ENCODE measurements at regions not wholly inside any gene's neighbourhood (a gene's known extent, or its start where the extent isn't known, plus 50 kb on each side); places are given as distances from the start of the nearest gene placed in this dataset.

DNA sequence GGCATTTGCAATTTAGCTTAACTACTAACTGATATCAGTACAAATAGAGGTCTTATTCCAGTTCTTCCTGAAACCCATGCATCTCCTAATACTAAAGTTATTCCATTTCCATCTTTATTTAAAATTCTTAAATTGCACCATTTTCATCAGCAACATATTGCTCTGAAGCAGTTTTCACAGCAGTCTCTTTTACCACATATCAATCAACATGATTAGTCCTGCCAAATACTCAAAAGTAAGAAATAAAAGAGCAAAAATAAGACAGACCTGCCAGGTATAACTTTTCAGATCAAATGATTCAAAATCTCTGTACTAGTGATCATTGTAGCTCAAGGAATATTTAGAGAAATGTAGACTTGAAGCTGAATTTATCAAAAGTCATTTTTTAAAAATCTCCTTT, 141.7 kb downstream of the SLITRK1 start (continued):
- TF ChIP-seq EP300 (IDR thresholded peaks at IDR 0.05): no peak
- no peak for TF ChIP-seq NPAS2 (CRISPR knock-in tag; IDR thresholded peaks at IDR 0.05; ENCODE audit: borderline replicate concordance)
- TF ChIP-seq, protein P1, sequence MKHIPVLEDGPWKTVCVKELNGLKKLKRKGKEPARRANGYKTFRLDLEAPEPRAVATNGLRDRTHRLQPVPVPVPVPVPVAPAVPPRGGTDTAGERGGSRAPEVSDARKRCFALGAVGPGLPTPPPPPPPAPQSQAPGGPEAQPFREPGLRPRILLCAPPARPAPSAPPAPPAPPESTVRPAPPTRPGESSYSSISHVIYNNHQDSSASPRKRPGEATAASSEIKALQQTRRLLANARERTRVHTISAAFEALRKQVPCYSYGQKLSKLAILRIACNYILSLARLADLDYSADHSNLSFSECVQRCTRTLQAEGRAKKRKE (CRISPR knock-in tag; IDR thresholded peaks at IDR 0.05; ENCODE audit: low read depth): no peak
- no peak for TF ChIP-seq RCOR1 (IDR thresholded peaks at IDR 0.05; ENCODE audit: low read depth, low read length)

DNA sequence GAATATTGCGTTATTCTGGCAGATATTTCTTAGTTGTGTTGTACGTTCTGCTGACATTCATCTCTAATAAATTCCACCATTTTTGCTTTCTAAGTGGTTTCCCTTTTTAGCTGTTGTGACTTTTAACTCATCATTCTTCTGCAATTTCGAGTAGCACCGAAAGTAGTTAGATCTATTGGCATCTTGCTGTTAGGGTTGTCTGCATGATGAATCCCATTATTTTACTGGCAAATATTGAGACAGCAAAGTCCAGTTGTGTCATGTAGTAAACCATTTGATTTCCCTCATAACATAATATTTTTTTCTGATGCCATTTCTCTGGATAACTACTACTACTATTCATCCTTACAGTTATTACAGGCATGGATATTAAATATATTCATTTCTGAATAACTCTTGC, 143.9 kb downstream of the SLITRK1 start:
- WGBS (ENCODE audit: missing lambda C conversion rate): 39% methylated on average over 4 of the region's 4 CpGs
- DNase-seq (ENCODE audit: low read depth in 1 of 2, low spot score in 1 of 2) (no peak), FAIRE-seq (no peak), ATAC-seq (no peak)
- no peaks in the 10 kb centered on the region for H3K4me1 ChIP-seq
- H3K4me3 ChIP-seq: no peak overlapping the region
- ChIA-PET POLR2A (no interaction called here), CTCF (no interaction called here)
- TF ChIP-seq NPAS2 (CRISPR knock-in tag; IDR thresholded peaks at IDR 0.05; ENCODE audit: borderline replicate concordance): no peak
- no peak for TF ChIP-seq EHMT2 (IDR thresholded peaks at IDR 0.05; ENCODE audit: low read depth)
- no peak for TF ChIP-seq FOXS1 (CRISPR knock-in tag; IDR thresholded peaks at IDR 0.05)
- TF ChIP-seq, protein P2, sequence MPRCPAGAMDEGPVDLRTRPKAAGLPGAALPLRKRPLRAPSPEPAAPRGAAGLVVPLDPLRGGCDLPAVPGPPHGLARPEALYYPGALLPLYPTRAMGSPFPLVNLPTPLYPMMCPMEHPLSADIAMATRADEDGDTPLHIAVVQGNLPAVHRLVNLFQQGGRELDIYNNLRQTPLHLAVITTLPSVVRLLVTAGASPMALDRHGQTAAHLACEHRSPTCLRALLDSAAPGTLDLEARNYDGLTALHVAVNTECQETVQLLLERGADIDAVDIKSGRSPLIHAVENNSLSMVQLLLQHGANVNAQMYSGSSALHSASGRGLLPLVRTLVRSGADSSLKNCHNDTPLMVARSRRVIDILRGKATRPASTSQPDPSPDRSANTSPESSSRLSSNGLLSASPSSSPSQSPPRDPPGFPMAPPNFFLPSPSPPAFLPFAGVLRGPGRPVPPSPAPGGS (IDR thresholded peaks at IDR 0.05): no peak
- TF ChIP-seq JUN (IDR thresholded peaks at IDR 0.05): no peak
- TF ChIP-seq, protein P3, sequence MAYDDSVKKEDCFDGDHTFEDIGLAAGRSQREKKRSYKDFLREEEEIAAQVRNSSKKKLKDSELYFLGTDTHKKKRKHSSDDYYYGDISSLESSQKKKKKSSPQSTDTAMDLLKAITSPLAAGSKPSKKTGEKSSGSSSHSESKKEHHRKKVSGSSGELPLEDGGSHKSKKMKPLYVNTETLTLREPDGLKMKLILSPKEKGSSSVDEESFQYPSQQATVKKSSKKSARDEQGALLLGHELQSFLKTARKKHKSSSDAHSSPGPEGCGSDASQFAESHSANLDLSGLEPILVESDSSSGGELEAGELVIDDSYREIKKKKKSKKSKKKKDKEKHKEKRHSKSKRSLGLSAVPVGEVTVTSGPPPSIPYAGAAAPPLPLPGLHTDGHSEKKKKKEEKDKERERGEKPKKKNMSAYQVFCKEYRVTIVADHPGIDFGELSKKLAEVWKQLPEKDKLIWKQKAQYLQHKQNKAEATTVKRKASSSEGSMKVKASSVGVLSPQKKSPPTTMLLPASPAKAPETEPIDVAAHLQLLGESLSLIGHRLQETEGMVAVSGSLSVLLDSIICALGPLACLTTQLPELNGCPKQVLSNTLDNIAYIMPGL (CRISPR knock-in tag; IDR thresholded peaks at IDR 0.05; ENCODE audit: borderline replicate concordance): no peak
- TF ChIP-seq, protein P4, sequence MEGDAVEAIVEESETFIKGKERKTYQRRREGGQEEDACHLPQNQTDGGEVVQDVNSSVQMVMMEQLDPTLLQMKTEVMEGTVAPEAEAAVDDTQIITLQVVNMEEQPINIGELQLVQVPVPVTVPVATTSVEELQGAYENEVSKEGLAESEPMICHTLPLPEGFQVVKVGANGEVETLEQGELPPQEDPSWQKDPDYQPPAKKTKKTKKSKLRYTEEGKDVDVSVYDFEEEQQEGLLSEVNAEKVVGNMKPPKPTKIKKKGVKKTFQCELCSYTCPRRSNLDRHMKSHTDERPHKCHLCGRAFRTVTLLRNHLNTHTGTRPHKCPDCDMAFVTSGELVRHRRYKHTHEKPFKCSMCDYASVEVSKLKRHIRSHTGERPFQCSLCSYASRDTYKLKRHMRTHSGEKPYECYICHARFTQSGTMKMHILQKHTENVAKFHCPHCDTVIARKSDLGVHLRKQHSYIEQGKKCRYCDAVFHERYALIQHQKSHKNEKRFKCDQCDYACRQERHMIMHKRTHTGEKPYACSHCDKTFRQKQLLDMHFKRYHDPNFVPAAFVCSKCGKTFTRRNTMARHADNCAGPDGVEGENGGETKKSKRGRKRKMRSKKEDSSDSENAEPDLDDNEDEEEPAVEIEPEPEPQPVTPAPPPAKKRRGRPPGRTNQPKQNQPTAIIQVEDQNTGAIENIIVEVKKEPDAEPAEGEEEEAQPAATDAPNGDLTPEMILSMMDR (IDR thresholded peaks at IDR 0.05): no peak
- TF ChIP-seq ZC3H11A (IDR thresholded peaks at IDR 0.05): no peak
- no peak for TF ChIP-seq CHD4 (IDR thresholded peaks at IDR 0.05; ENCODE audit: borderline replicate concordance)
- TF ChIP-seq, protein P5, sequence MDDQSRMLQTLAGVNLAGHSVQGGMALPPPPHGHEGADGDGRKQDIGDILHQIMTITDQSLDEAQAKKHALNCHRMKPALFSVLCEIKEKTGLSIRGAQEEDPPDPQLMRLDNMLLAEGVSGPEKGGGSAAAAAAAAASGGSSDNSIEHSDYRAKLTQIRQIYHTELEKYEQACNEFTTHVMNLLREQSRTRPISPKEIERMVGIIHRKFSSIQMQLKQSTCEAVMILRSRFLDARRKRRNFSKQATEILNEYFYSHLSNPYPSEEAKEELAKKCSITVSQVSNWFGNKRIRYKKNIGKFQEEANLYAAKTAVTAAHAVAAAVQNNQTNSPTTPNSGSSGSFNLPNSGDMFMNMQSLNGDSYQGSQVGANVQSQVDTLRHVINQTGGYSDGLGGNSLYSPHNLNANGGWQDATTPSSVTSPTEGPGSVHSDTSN (IDR thresholded peaks at IDR 0.05): no peak
- no peak for TF ChIP-seq BHLHE40 (IDR thresholded peaks at IDR 0.05; ENCODE audit: low read depth, low read length)
- no peak for TF ChIP-seq ZFP36 (IDR thresholded peaks at IDR 0.05; ENCODE audit: borderline replicate concordance, partially characterized antibody)
- TF ChIP-seq POLR2A (IDR thresholded peaks at IDR 0.05; ENCODE audit: low read length): no peak
- no peak for TF ChIP-seq ZSCAN20 (CRISPR knock-in tag; IDR thresholded peaks at IDR 0.05)
- TF ChIP-seq MAFK (IDR thresholded peaks at IDR 0.05; ENCODE audit: partially characterized antibody): no peak
- no peak for TF ChIP-seq ESRRA (IDR thresholded peaks at IDR 0.05; ENCODE audit: borderline replicate concordance, low read length)
- no peaks in the 10 kb centered on the region for H3K9me3 ChIP-seq
- H3K27ac ChIP-seq: no peak overlapping the region
- no peak overlapping the region for H3K4me2 ChIP-seq

DNA sequence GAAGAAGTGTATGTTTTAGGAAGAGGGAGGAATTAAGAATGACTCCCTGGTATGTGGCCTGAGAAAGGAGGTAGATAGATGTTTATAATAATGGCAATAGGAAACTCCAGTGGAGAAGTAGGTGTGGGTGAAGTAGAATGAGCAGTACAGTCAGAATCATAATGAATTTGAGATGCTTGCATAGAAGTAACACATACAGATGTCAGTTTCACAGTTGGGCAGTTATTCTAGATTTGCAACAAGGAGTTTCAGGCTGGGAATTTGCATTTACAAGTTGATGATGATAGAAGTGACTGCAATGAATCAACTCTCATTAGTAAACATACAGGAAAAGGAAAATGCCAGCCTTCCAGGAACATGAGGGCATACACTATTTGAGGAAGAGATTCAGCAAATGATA, 149.0 kb downstream of the SLITRK1 start:
- Histone ChIP-seq H3K4me2 (no peak overlapping the region), H3K27ac (no peak overlapping the region), H3K4me1 (no peaks in the 10 kb centered on the region), H3K9me3 (no peaks in the 10 kb centered on the region), H3K4me3 (no peak overlapping the region)
- no peak for FAIRE-seq
- ATAC-seq: no peak
- ChIA-PET CTCF (no interaction called here), POLR2A (no interaction called here)
- TF ChIP-seq NPAS2 (CRISPR knock-in tag; IDR thresholded peaks at IDR 0.05; ENCODE audit: borderline replicate concordance): no peak
- TF ChIP-seq CBX8 (IDR thresholded peaks at IDR 0.05): no peak
- TF ChIP-seq CEBPB (IDR thresholded peaks at IDR 0.05): no peak
- no peak for TF ChIP-seq ZSCAN20 (CRISPR knock-in tag; IDR thresholded peaks at IDR 0.05)
- TF ChIP-seq NFE2L2 (conservative IDR thresholded peaks at IDR 0.05; ENCODE audit: low read length): no peak
- no peak for TF ChIP-seq TP53 (CRISPR knock-in tag; IDR thresholded peaks at IDR 0.05)
- TF ChIP-seq, protein P4 (IDR thresholded peaks at IDR 0.05): no peak
- TF ChIP-seq PHF8 (IDR thresholded peaks at IDR 0.05; ENCODE audit: borderline replicate concordance, low read depth): no peak
- TF ChIP-seq, protein P5 (IDR thresholded peaks at IDR 0.05): no peak
- no peak for TF ChIP-seq NR3C1 (IDR thresholded peaks at IDR 0.05)
- no peak for TF ChIP-seq BHLHE40 (IDR thresholded peaks at IDR 0.05; ENCODE audit: low read depth, low read length)
- no peak for TF ChIP-seq HDAC2 (IDR thresholded peaks at IDR 0.05)
- TF ChIP-seq MAFK (IDR thresholded peaks at IDR 0.05; ENCODE audit: partially characterized antibody): no peak
- no peak for TF ChIP-seq EP300 (IDR thresholded peaks at IDR 0.05)
- TF ChIP-seq POLR2A (IDR thresholded peaks at IDR 0.05; ENCODE audit: low read length): no peak
- DNase-seq (ENCODE audit: low read depth in 1 of 2, low spot score in 1 of 2): no peak

Measured in A549 (cell line).